H1 (cell line): ENCODE measurements at regions not wholly inside any gene's neighbourhood (a gene's known extent, or its start where the extent isn't known, plus 50 kb on each side); places are given as distances from the start of the nearest gene placed in this dataset.

Experiments
- CTCF ChIA-PET: fragments of 300-600 bp; sonication (Branson Sonifier 250); formaldehyde crosslinking; loops from one replicate; lab custom pipeline; 2021; ENCODE audit not compliant: partially characterized antibody; lab: Charles Lee
- POLR2A ChIA-PET: fragments of 300-600 bp; sonication (Branson Sonifier 250); formaldehyde crosslinking; loops from one replicate; lab custom pipeline; 2021; ENCODE audit warnings: inconsistent platforms; ENCODE audit not compliant: partially characterized antibody; lab: Charles Lee
- DNase-seq, 2 experiments: peaks; one replicate each; pipeline versions ENCODE4 v3.0.0 to v3.0.0-alpha.2; 2010 to 2022; ENCODE audit warnings: low spot score in 2 of 2, low read depth in 1 of 2, mixed read lengths in 1 of 2
- FAIRE-seq: peaks from 2 replicates; lab custom pipeline; 2011; peaks lifted over from hg19 to GRCh38; lab: Jason Lieb, UNC
- H2AFZ ChIP-seq: 2 replicates; pipeline ENCODE4 v1.8.1; 2012; ENCODE audit warnings: low read length, inconsistent platforms
- H2AK5ac ChIP-seq: 2 replicates; pipeline ENCODE4 v1.6.1; 2013; ENCODE audit warnings: low read depth, low read length
- H2BK120ac ChIP-seq: replicated peaks from 2 replicates; pipeline ENCODE3; 2013; ENCODE audit warnings: low read depth, low read length, inconsistent platforms
- H2BK12ac ChIP-seq: 2 replicates; pipeline ENCODE4 v1.6.1; 2013; ENCODE audit warnings: low read depth, low read length
- H2BK15ac ChIP-seq: 2 replicates; pipeline ENCODE4 v1.6.1; 2013; ENCODE audit warnings: low read length
- H2BK20ac ChIP-seq: 2 replicates; pipeline ENCODE4 v1.6.1; 2013; ENCODE audit warnings: low read length
- H2BK5ac ChIP-seq: 2 replicates; pipeline ENCODE4 v1.6.1; 2013; ENCODE audit warnings: low read depth, low read length
- H3K14ac ChIP-seq: 2 replicates; pipeline ENCODE4 v1.6.1; 2013; ENCODE audit warnings: inconsistent platforms; ENCODE audit not compliant: insufficient read length
- H3K18ac ChIP-seq: 2 replicates; pipeline ENCODE4 v1.6.1; 2013; ENCODE audit warnings: low read length; ENCODE audit errors: extremely low read depth
- H3K23ac ChIP-seq: 2 replicates; pipeline ENCODE4 v1.6.1; 2013; ENCODE audit warnings: inconsistent platforms; ENCODE audit not compliant: insufficient read length
- H3K23me2 ChIP-seq: 2 replicates; pipeline ENCODE4 v1.6.1; 2013; ENCODE audit warnings: low read depth, low read length
- H3K27ac ChIP-seq: 2 replicates; pipeline ENCODE4 v1.6.1; 2011; ENCODE audit warnings: low read depth, low read length, inconsistent platforms
- H3K27me3 ChIP-seq, 4 experiments: replicated peaks in 1 of 4; 1 replicate in 1 of 4; 2 replicates in 3 of 4; pipeline versions ENCODE4 v1.6.1 to v1.8.1; 2011 to 2013; ENCODE audit warnings: low read length in 3 of 4, mild to moderate bottlenecking in 3 of 4, inconsistent platforms in 2 of 4, mixed read lengths in 2 of 4, moderate library complexity in 1 of 4; ENCODE audit not compliant: control insufficient read depth in 3 of 4, insufficient read depth in 3 of 4; ENCODE audit errors: extremely low read depth in 1 of 4
- H3K36me3 ChIP-seq, 4 experiments: 2 replicates each; pipeline versions ENCODE4 v1.6.1 to v1.8.1; 2011 to 2013; ENCODE audit warnings: mild to moderate bottlenecking in 4 of 4, low read length in 3 of 4, moderate library complexity in 2 of 4, control low read depth in 1 of 4, inconsistent platforms in 1 of 4; ENCODE audit not compliant: insufficient read depth in 4 of 4, control insufficient read depth in 2 of 4
- H3K4ac ChIP-seq: replicated peaks from 2 replicates; pipeline ENCODE3; 2013; ENCODE audit warnings: low read length, low read depth, mixed read lengths, inconsistent platforms; ENCODE audit not compliant: insufficient read length
- H3K4me1 ChIP-seq, 4 experiments: replicated peaks in 1 of 4; 1 replicate in 1 of 4; 2 replicates in 3 of 4; pipeline versions ENCODE4 v1.6.1 to v1.8.1; 2011 to 2013; ENCODE audit warnings: low read length in 3 of 4, inconsistent platforms in 2 of 4, mixed read lengths in 1 of 4; ENCODE audit not compliant: insufficient read depth in 4 of 4, control insufficient read depth in 3 of 4
- H3K4me2 ChIP-seq, 2 experiments: 2 replicates each; pipeline versions ENCODE4 v1.6.1 to v1.8.1; 2011 to 2013; ENCODE audit warnings: low read depth in 2 of 2, low read length in 2 of 2, control low read depth in 1 of 2, inconsistent platforms in 1 of 2, mild to moderate bottlenecking in 1 of 2; ENCODE audit not compliant: insufficient read depth in 1 of 2
- H3K4me3 ChIP-seq, 4 experiments: fragments of 200-600, 300-600 bp in 1 of 4; sonication (generic), shearing (Covaris generic), sonication (Bioruptor Twin) in 1 of 4; 2 replicates each; pipeline versions ENCODE4 v1.5.1 to v1.8.1; 2011 to 2016; ENCODE audit warnings: low read length in 4 of 4, low read depth in 3 of 4, control low read depth in 2 of 4, inconsistent platforms in 2 of 4, mild to moderate bottlenecking in 2 of 4, mixed read lengths in 1 of 4, moderate library complexity in 1 of 4; ENCODE audit not compliant: insufficient read depth in 2 of 4; ENCODE audit errors: extremely low read depth in 1 of 4
- H3K56ac ChIP-seq: replicated peaks from 2 replicates; pipeline ENCODE3; 2013; ENCODE audit warnings: low read depth, mild to moderate bottlenecking, mixed read lengths, low read length, inconsistent platforms; ENCODE audit not compliant: insufficient read length
- H3K79me1 ChIP-seq: 2 replicates; pipeline ENCODE4 v1.6.1; 2013; ENCODE audit warnings: low read depth, low read length, control low read depth
- H3K79me2 ChIP-seq, 2 experiments: 2 replicates each; pipeline versions ENCODE4 v1.6.1 to v1.8.1; 2012 to 2013; ENCODE audit warnings: low read length in 2 of 2, mild to moderate bottlenecking in 2 of 2, inconsistent platforms in 1 of 2; ENCODE audit not compliant: insufficient read depth in 2 of 2, control insufficient read depth in 1 of 2
- H3K9ac ChIP-seq, 4 experiments: replicated peaks in 1 of 4; 1 replicate in 1 of 4; 2 replicates in 3 of 4; pipeline versions ENCODE4 v1.6.1 to v1.8.1; 2011 to 2013; ENCODE audit warnings: low read depth in 3 of 4, low read length in 3 of 4, control low read depth in 2 of 4, mild to moderate bottlenecking in 2 of 4, moderate library complexity in 2 of 4, inconsistent platforms in 1 of 4; ENCODE audit errors: extremely low read depth in 1 of 4
- H3K9me3 ChIP-seq, 2 experiments: 2 replicates each; pipeline versions ENCODE4 v1.6.1 to v1.8.1; 2012 to 2013; ENCODE audit warnings: mild to moderate bottlenecking in 2 of 2, moderate library complexity in 2 of 2, control low read depth in 1 of 2, inconsistent platforms in 1 of 2, low read depth in 1 of 2, low read length in 1 of 2, mixed read lengths in 1 of 2; ENCODE audit not compliant: insufficient read depth in 2 of 2
- H4K20me1 ChIP-seq, 2 experiments: replicated peaks in 1 of 2; 2 replicates each; pipeline versions ENCODE3 to v1.8.1; 2011 to 2013; ENCODE audit warnings: inconsistent platforms in 2 of 2, low read length in 2 of 2, mild to moderate bottlenecking in 1 of 2; ENCODE audit not compliant: insufficient read depth in 2 of 2, control insufficient read depth in 1 of 2
- H4K5ac ChIP-seq: 2 replicates; pipeline ENCODE4 v1.6.1; 2013; ENCODE audit warnings: low read length, low read depth, mixed read lengths, inconsistent platforms; ENCODE audit not compliant: insufficient read length
- H4K8ac ChIP-seq: 2 replicates; pipeline ENCODE4 v1.8.0; 2013; ENCODE audit warnings: mild to moderate bottlenecking, moderate library complexity, low read length, inconsistent platforms; ENCODE audit not compliant: insufficient read depth; ENCODE audit errors: extremely low read depth
- H4K91ac ChIP-seq: replicated peaks from 2 replicates; pipeline ENCODE3; 2013; ENCODE audit warnings: low read length, mixed read lengths, inconsistent platforms; ENCODE audit not compliant: insufficient read length
- CHD1 ChIP-seq: IDR thresholded peaks from 2 replicates; pipeline ENCODE4 v1.6.1; 2012; ENCODE audit warnings: low read depth, low read length, improper control_type of control experiment
- EZH2 ChIP-seq: fragments of 200-600 bp; sonication (generic); IDR thresholded peaks from 2 replicates; pipeline ENCODE4 v1.7.1; 2012; ENCODE audit warnings: low read depth, mild to moderate bottlenecking, moderate library complexity, low read length, inconsistent platforms; ENCODE audit not compliant: severe bottlenecking
- MAFK ChIP-seq: IDR thresholded peaks from 2 replicates; pipeline ENCODE4 v1.6.1; 2012; ENCODE audit warnings: low read depth, mild to moderate bottlenecking, improper control_type of control experiment, low read length
- SAP30 ChIP-seq: fragments of 300-600 bp; sonication (generic); IDR thresholded peaks from 2 replicates; pipeline ENCODE4 v1.7.1; 2012; ENCODE audit warnings: low read length, moderate library complexity, mild to moderate bottlenecking, inconsistent platforms; ENCODE audit not compliant: insufficient read depth, insufficient replicate concordance
- SUZ12 ChIP-seq: fragments of 200-600 bp; sonication (generic); IDR thresholded peaks from 2 replicates; pipeline ENCODE4 v1.6.1; 2012; ENCODE audit warnings: mild to moderate bottlenecking, inconsistent platforms, low read length, moderate library complexity, mixed read lengths
- WGBS, 2 experiments: shearing (Covaris generic) in 1 of 2; methylation state at CpG; one replicate each; pipeline versions ENCODE4 v1.1.6 to v1.1.7; 2013 to 2015; ENCODE audit warnings: low lambda C conversion rate in 2 of 2, mixed read lengths in 2 of 2, inconsistent platforms in 1 of 2, low coverage in 1 of 2, missing lambda C conversion rate in 1 of 2; ENCODE audit not compliant: insufficient replicate concordance in 2 of 2, insufficient coverage in 1 of 2, insufficient read length in 1 of 2; ENCODE audit errors: extremely low coverage in 1 of 2, missing lambda C conversion rate in 1 of 2; 5-methylcytosine and 5-hydroxymethylcytosine counted together

- H4K5ac ChIP-seq: no peak overlapping the region
- no peaks in the 10 kb centered on the region for H4K20me1 ChIP-seq
- no peak overlapping the region for H2BK5ac ChIP-seq
- H3K23ac ChIP-seq: no peak overlapping the region
- no peaks in the 10 kb centered on the region for H3K23me2 ChIP-seq
- no peak overlapping the region for H4K91ac ChIP-seq
- H3K4me3 ChIP-seq: no peak overlapping the region
- no peak overlapping the region for H2AK5ac ChIP-seq
- no peak overlapping the region for H2AFZ ChIP-seq
- H3K9me3 ChIP-seq: no peaks in the 10 kb centered on the region
- no peak overlapping the region for H3K9ac ChIP-seq
- H3K36me3 ChIP-seq: no peaks in the 10 kb centered on the region
- no peak overlapping the region for H4K8ac ChIP-seq
- no peak overlapping the region for H3K18ac ChIP-seq
- no peak overlapping the region for H3K27ac ChIP-seq
- FAIRE-seq (no peak), DNase-seq (no peak)
- H3K14ac ChIP-seq: no peak overlapping the region
- no peak overlapping the region for H2BK15ac ChIP-seq
- no peak overlapping the region for H3K4ac ChIP-seq
- no peak overlapping the region for H2BK12ac ChIP-seq
- no peaks in the 10 kb centered on the region for H3K27me3 ChIP-seq
- no peaks in the 10 kb centered on the region for H3K79me1 ChIP-seq
- no peak overlapping the region for H3K56ac ChIP-seq
- H3K4me1 ChIP-seq: no peaks in the 10 kb centered on the region
- WGBS, 2 experiments: 95% methylated on average over 3 of the region's 3 CpGs; no CpG with 5 or more reads in 1 of the 2 experiments
- no peak overlapping the region for H3K4me2 ChIP-seq
- H2BK120ac ChIP-seq: no peak overlapping the region
- no peaks in the 10 kb centered on the region for H3K79me2 ChIP-seq
- CTCF ChIA-PET: interaction anchor here (0.7 to 1.1 kb wide), 2 partner anchors 9 to 914 kb away, joined by 3 read pairs; no protein-coding TSS in a partner anchor
- POLR2A ChIA-PET: no interaction called here
- H2BK20ac ChIP-seq: no peak overlapping the region
- no peak for TF ChIP-seq CHD1
- no peak for TF ChIP-seq MAFK
- TF ChIP-seq SUZ12: no peak
- TF ChIP-seq EZH2: no peak
- no peak for TF ChIP-seq SAP30
Measured at GRCh38 chr12:92295523-92295922, 149.9 kb upstream of the BTG1 start.
